GM20000 (cell line): ENCODE measurements at regions not wholly inside any gene's neighbourhood (a gene's known extent, or its start where the extent isn't known, plus 50 kb on each side); places are given as distances from the start of the nearest gene placed in this dataset.

Experiments used
- DNase-seq: peaks from one replicate; pipeline ENCODE4 v3.0.0; 2012; ENCODE audit warnings: low spot score
- TF ChIP-seq, protein P1 (sequence below): IDR thresholded peaks from 2 replicates; pipeline ENCODE4 v1.5.1; 2012; ENCODE audit warnings: mild to moderate bottlenecking, control low read depth; ENCODE audit errors: extremely low read depth, missing control alignments

DNA sequence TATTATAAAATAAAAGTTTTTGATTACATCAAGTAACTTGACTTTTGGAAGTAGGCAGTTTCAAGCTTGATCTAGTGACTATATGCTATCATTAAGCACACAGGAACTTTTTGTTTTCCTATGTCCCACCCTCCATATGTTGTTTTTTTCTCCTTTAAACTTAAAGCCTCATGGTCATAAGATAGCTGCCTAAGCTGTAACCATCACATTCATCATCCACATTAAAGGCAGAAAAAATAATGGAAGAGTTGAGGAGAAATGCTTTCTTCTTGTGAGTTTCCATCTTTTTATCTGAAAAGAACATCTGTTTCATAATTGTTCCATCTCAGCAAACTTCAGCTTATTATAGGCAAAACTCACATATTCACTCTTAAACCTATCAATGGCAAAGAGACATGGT lies 630.4 kb downstream of the STK39 start:
- DNase-seq, result no peak
- TF ChIP-seq, protein P1, sequence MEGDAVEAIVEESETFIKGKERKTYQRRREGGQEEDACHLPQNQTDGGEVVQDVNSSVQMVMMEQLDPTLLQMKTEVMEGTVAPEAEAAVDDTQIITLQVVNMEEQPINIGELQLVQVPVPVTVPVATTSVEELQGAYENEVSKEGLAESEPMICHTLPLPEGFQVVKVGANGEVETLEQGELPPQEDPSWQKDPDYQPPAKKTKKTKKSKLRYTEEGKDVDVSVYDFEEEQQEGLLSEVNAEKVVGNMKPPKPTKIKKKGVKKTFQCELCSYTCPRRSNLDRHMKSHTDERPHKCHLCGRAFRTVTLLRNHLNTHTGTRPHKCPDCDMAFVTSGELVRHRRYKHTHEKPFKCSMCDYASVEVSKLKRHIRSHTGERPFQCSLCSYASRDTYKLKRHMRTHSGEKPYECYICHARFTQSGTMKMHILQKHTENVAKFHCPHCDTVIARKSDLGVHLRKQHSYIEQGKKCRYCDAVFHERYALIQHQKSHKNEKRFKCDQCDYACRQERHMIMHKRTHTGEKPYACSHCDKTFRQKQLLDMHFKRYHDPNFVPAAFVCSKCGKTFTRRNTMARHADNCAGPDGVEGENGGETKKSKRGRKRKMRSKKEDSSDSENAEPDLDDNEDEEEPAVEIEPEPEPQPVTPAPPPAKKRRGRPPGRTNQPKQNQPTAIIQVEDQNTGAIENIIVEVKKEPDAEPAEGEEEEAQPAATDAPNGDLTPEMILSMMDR, result no peak

DNA sequence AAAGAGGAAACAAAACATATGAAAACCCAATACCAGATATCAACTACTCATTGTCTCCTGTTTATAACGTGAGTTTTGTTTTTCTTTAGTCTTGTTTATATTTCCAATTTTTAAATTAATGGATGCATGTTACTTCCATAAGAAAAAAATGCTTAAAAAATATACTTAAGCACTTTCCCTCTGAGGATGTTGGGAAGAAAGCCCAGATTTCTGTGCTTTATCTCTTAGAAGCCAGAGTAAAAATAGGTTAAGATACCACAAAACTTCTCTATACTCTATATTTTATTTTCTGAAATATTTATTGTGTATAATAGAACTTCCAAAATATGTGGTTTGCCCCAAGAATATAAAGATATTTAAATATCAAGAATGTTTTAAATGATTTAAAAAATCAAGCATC lies 633.9 kb downstream of the STK39 start:
- DNase-seq, result no peak

DNA sequence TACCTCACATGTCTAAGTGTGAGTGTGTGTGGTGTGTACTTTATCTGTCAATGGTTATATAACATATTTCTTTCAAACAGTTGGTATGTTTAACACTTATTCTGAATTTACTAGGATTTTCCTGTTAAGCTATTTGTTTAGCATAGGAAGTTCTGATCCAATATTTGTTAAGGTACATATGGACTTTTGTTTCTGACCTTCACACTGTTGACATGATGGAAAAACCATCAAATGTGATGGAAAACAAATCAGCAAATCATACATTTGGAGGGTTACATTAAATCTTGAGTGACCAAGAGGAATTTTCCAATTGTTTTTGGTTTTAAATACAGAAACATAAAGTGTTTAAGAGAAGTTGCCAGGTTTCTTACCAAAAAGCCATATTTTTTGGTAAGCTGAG lies 638.9 kb downstream of the STK39 start:
- TF ChIP-seq, protein P1, result no peak

More for the DNA sequence above, 633.9 kb downstream of the STK39 start:
- TF ChIP-seq, protein P1, result no peak

DNA sequence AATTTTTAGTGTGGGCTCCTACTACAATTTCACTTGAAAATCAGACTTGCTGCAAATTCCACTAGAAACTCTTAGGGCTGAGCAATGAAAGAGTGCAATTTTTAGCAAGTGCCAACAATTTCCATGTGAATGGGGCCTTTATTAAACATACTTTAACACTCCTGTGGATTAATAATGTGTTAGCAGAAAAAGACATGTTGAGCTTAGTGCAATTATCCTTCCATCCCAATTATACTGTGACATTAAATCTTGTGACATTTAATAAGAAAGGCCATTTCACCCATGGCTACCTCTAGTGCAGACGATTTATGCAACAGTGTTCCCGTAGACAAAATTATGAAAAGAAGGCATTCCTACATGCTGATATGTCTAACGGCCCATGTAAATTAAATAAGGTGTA lies 639.7 kb downstream of the STK39 start:
- no peak for DNase-seq
- TF ChIP-seq, protein P1, result no peak

More for the DNA sequence above, 638.9 kb downstream of the STK39 start:
- DNase-seq, result no peak

DNA sequence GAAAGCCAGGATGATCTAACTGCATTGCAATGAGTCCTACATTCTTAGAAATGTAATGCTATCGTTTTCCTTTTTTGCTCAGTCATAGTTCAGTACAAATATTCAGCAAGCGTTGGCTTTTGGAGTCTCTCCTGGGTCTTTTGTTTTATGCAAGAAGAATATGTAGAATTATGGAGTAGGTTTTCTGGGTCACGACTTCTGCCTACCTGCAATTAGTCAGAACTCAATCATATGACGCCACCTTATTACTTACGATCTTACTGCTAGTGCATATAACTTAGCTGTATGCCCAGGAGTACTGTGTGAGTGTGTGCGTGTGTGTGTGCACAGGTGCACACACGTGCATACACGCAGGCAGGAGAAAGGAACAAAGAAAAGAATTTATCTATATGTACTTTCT lies 640.2 kb downstream of the STK39 start:
- no peak for DNase-seq

DNA sequence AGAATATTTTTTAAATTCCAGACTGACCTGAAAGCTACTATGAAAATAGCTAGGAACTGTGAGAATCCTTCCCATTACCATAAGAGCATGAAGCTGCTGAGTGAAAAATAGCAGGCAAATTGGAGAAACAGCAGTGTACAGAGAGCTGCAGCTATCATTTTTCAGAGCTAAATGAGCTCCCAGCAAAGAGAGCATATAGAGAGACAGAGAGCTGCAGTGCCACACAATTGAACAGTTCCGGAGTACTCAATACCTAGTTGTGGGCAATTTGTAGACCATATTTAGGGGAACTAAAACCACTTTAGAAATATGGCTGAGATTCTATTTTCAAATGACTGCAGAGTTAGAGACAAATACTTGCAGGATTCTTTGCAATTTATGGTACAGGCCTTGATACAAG lies 645.3 kb downstream of the STK39 start:
- TF ChIP-seq, protein P1, result no peak

More for the DNA sequence above, 640.2 kb downstream of the STK39 start:
- TF ChIP-seq, protein P1, result no peak

DNA sequence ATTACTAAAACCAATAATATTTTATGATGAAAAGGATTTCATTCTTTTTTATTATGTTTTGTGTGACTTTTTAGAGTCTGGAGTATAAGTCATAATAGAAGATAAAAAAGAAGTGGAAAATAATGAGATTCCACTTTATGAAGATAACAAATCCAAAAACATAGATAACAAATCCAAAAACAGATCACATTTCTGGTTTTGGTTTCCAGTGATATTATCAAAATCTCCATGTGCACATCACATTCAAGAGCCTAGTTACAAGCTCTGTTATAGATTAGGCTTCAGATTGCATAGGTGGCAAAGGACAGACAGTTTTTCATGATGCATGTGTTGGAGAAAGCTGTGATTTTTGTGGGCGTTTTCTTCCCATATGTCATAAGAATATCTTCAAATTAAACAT lies 648.2 kb downstream of the STK39 start:
- TF ChIP-seq, protein P1, result no peak
- no peak for DNase-seq

More for the DNA sequence above, 645.3 kb downstream of the STK39 start:
- DNase-seq, result no peak
